A549 (cell line): ENCODE measurements at regions not wholly inside any gene's neighbourhood (a gene's known extent, or its start where the extent isn't known, plus 50 kb on each side); places are given as distances from the start of the nearest gene placed in this dataset.

ENCODE experiments used
- NPAS2 ChIP-seq: fragments of 250-450 bp; sonication (Bioruptor Pico); IDR thresholded peaks from 2 replicates; pipeline ENCODE4 v1.8.0; 2022; ENCODE audit warnings: mild to moderate bottlenecking, moderate library complexity, borderline replicate concordance
- NR3C1 ChIP-seq: fragments of >200 bp; sonication (Bioruptor Twin); formaldehyde crosslinking; IDR thresholded peaks from 3 replicates; pipeline ENCODE4 v1.6.1; 2017
- TF ChIP-seq, protein P1 (sequence below): IDR thresholded peaks from 2 replicates; pipeline ENCODE4 v1.6.1; 2012
- TF ChIP-seq, protein P2 (sequence below): fragments of >200 bp; sonication (Bioruptor Twin); formaldehyde crosslinking; IDR thresholded peaks from 3 replicates; pipeline ENCODE4 v1.5.1; 2016

DNA sequence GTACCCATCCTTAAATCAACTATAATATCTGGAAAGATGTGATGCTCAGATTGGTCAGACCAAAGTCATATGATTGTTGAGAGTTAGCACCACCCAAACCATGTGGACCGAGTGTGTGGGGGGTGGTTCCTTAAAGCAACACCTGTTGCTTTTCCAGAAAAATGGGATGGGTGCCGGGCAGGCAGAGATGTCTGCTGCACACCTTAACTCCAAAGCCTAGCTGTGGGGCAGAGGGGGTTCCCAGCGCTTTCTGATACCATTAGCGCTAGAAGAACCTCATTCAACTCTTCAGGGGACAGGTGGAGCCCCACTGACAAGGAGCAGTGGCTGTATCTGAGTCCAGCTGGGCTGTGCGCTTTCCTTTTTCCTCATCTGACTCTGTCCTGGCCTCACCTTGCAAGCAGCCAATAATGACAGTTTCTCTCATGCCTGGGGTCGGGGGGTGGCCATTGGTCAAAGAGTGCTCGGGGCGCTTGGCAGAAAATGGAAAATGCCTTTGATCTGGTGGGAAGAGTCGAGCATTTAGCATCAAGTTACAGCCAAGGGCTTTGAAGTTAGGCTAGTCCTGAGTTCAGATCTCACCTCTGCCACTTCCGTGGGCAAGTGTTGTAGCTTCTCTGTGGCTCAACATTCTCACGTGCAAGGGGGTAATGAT lies 82.6 kb downstream of the IRX3 start:
- TF ChIP-seq, protein P1, sequence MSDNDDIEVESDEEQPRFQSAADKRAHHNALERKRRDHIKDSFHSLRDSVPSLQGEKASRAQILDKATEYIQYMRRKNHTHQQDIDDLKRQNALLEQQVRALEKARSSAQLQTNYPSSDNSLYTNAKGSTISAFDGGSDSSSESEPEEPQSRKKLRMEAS, result no peak
- TF ChIP-seq NPAS2 (CRISPR knock-in tag) (no peak), NR3C1 (no peak)
- TF ChIP-seq, protein P2, sequence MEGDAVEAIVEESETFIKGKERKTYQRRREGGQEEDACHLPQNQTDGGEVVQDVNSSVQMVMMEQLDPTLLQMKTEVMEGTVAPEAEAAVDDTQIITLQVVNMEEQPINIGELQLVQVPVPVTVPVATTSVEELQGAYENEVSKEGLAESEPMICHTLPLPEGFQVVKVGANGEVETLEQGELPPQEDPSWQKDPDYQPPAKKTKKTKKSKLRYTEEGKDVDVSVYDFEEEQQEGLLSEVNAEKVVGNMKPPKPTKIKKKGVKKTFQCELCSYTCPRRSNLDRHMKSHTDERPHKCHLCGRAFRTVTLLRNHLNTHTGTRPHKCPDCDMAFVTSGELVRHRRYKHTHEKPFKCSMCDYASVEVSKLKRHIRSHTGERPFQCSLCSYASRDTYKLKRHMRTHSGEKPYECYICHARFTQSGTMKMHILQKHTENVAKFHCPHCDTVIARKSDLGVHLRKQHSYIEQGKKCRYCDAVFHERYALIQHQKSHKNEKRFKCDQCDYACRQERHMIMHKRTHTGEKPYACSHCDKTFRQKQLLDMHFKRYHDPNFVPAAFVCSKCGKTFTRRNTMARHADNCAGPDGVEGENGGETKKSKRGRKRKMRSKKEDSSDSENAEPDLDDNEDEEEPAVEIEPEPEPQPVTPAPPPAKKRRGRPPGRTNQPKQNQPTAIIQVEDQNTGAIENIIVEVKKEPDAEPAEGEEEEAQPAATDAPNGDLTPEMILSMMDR, result no peak
